ENCODE measurements at regions not wholly inside any gene's neighbourhood (a gene's known extent, or its start where the extent isn't known, plus 50 kb on each side); places are given as distances from the start of the nearest gene placed in this dataset.

DNA sequence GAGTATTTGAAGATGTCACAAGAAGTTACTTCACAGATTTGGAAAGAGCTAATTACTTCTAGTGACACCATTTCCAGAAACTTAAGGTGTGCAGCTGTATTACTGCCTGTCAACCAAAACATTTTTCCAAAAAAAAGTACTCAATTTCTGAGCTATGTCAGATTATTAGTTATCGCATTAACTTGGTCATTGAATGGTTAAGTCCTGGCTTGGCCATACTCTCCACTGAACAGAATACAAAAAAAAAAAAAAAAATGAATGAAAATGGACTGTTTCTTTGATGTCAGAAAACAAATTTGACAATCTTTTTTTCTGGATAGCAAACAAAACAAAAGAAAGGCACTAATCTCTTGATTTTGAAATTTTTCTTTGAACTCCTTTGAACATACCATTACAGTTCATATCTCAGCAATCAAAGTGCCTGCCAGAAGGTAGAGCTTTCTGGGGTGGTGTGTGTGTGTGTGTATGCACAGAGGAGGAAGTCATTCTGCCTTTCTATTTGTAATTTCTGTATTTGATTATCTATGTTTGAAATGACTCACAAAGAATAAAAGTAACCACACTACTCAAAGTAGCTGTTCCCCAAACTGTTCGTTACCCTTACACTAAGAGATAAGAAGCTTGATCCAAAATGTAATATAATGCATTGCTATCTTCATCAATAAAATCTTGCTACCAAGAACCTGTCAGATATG is 210.8 kb upstream of the FUT9 start (continued):
- TF ChIP-seq, protein P1, sequence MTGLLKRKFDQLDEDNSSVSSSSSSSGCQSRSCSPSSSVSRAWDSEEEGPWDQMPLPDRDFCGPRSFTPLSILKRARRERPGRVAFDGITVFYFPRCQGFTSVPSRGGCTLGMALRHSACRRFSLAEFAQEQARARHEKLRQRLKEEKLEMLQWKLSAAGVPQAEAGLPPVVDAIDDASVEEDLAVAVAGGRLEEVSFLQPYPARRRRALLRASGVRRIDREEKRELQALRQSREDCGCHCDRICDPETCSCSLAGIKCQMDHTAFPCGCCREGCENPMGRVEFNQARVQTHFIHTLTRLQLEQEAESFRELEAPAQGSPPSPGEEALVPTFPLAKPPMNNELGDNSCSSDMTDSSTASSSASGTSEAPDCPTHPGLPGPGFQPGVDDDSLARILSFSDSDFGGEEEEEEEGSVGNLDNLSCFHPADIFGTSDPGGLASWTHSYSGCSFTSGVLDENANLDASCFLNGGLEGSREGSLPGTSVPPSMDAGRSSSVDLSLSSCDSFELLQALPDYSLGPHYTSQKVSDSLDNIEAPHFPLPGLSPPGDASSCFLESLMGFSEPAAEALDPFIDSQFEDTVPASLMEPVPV (CRISPR knock-in tag; IDR thresholded peaks at IDR 0.05): no peak
- TF ChIP-seq TBX2 (CRISPR knock-in tag; IDR thresholded peaks at IDR 0.05; ENCODE audit: borderline replicate concordance) (peak; percentile 61), PHF21A (CRISPR knock-in tag; IDR thresholded peaks at IDR 0.05) (peak; percentile 56; the same call in 1 of the 2 replicates), MIER3 (CRISPR knock-in tag; IDR thresholded peaks at IDR 0.05; ENCODE audit: borderline replicate concordance) (peak; percentile 12; the same call in 1 of the 2 replicates), ZNF510 (CRISPR knock-in tag; IDR thresholded peaks at IDR 0.05; ENCODE audit: low read depth) (no peak), CBX5 (CRISPR knock-in tag; IDR thresholded peaks at IDR 0.05; ENCODE audit: borderline replicate concordance) (no peak), IKZF4 (CRISPR knock-in tag; IDR thresholded peaks at IDR 0.05; ENCODE audit: borderline replicate concordance, low read depth, not compliant biosample characterization) (no peak), GTF3A (CRISPR knock-in tag; conservative IDR thresholded peaks at IDR 0.05) (no peak), FOXC1 (CRISPR knock-in tag; IDR thresholded peaks at IDR 0.05; ENCODE audit: borderline replicate concordance) (no peak), PCBP2 (optimal IDR thresholded peaks at IDR 0.05; ENCODE audit: low read depth, low read length, poor library complexity, severe bottlenecking) (no peak), NRL (CRISPR knock-in tag; IDR thresholded peaks at IDR 0.05; ENCODE audit: borderline replicate concordance) (no peak), NR2F1 (CRISPR knock-in tag; IDR thresholded peaks at IDR 0.05) (peak in 1 of 2 experiments; percentile 18; a peak in 1 of 4 replicates), NFYC (CRISPR knock-in tag; IDR thresholded peaks at IDR 0.05) (peak; percentile 15; the same call in 1 of the 2 replicates)
- TF ChIP-seq, protein P2, sequence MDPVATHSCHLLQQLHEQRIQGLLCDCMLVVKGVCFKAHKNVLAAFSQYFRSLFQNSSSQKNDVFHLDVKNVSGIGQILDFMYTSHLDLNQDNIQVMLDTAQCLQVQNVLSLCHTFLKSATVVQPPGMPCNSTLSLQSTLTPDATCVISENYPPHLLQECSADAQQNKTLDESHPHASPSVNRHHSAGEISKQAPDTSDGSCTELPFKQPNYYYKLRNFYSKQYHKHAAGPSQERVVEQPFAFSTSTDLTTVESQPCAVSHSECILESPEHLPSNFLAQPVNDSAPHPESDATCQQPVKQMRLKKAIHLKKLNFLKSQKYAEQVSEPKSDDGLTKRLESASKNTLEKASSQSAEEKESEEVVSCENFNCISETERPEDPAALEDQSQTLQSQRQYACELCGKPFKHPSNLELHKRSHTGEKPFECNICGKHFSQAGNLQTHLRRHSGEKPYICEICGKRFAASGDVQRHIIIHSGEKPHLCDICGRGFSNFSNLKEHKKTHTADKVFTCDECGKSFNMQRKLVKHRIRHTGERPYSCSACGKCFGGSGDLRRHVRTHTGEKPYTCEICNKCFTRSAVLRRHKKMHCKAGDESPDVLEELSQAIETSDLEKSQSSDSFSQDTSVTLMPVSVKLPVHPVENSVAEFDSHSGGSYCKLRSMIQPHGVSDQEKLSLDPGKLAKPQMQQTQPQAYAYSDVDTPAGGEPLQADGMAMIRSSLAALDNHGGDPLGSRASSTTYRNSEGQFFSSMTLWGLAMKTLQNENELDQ (CRISPR knock-in tag; IDR thresholded peaks at IDR 0.05; ENCODE audit: borderline replicate concordance): no peak
- TF ChIP-seq, protein P3, sequence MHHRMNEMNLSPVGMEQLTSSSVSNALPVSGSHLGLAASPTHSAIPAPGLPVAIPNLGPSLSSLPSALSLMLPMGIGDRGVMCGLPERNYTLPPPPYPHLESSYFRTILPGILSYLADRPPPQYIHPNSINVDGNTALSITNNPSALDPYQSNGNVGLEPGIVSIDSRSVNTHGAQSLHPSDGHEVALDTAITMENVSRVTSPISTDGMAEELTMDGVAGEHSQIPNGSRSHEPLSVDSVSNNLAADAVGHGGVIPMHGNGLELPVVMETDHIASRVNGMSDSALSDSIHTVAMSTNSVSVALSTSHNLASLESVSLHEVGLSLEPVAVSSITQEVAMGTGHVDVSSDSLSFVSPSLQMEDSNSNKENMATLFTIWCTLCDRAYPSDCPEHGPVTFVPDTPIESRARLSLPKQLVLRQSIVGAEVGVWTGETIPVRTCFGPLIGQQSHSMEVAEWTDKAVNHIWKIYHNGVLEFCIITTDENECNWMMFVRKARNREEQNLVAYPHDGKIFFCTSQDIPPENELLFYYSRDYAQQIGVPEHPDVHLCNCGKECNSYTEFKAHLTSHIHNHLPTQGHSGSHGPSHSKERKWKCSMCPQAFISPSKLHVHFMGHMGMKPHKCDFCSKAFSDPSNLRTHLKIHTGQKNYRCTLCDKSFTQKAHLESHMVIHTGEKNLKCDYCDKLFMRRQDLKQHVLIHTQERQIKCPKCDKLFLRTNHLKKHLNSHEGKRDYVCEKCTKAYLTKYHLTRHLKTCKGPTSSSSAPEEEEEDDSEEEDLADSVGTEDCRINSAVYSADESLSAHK (CRISPR knock-in tag; IDR thresholded peaks at IDR 0.05; ENCODE audit: borderline replicate concordance): no peak
- TF ChIP-seq, protein P4, sequence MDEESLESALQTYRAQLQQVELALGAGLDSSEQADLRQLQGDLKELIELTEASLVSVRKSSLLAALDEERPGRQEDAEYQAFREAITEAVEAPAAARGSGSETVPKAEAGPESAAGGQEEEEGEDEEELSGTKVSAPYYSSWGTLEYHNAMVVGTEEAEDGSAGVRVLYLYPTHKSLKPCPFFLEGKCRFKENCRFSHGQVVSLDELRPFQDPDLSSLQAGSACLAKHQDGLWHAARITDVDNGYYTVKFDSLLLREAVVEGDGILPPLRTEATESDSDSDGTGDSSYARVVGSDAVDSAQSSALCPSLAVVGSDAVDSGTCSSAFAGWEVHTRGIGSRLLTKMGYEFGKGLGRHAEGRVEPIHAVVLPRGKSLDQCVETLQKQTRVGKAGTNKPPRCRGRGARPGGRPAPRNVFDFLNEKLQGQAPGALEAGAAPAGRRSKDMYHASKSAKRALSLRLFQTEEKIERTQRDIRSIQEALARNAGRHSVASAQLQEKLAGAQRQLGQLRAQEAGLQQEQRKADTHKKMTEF (CRISPR knock-in tag; IDR thresholded peaks at IDR 0.05): peak; percentile 92
- TF ChIP-seq, protein P5, sequence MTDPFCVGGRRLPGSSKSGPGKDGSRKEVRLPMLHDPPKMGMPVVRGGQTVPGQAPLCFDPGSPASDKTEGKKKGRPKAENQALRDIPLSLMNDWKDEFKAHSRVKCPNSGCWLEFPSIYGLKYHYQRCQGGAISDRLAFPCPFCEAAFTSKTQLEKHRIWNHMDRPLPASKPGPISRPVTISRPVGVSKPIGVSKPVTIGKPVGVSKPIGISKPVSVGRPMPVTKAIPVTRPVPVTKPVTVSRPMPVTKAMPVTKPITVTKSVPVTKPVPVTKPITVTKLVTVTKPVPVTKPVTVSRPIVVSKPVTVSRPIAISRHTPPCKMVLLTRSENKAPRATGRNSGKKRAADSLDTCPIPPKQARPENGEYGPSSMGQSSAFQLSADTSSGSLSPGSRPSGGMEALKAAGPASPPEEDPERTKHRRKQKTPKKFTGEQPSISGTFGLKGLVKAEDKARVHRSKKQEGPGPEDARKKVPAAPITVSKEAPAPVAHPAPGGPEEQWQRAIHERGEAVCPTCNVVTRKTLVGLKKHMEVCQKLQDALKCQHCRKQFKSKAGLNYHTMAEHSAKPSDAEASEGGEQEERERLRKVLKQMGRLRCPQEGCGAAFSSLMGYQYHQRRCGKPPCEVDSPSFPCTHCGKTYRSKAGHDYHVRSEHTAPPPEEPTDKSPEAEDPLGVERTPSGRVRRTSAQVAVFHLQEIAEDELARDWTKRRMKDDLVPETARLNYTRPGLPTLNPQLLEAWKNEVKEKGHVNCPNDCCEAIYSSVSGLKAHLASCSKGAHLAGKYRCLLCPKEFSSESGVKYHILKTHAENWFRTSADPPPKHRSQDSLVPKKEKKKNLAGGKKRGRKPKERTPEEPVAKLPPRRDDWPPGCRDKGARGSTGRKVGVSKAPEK (CRISPR knock-in tag; IDR thresholded peaks at IDR 0.05; ENCODE audit: borderline replicate concordance): no peak

Measured in HepG2 (cell line).